Activated CD4-positive, alpha-beta T cell treated with anti-CD3 and anti-CD28 coated beads for 36 hours (primary cell): ENCODE measurements at regions not wholly inside any gene's neighbourhood (a gene's known extent, or its start where the extent isn't known, plus 50 kb on each side); places are given as distances from the start of the nearest gene placed in this dataset.
"Not testable (repeated sequence)": the region's sequence is repeated elsewhere in the genome, so short reads cannot be mapped to it uniquely, and the experiment has no call there.

Source experiments
- ATAC-seq: fragments of 200-7000 bp; cut with Tn5 transposase; one replicate; pipeline ENCODE4 v1.10.0; 2021; ENCODE audit warnings: mild to moderate bottlenecking, moderate library complexity
- CTCF ChIA-PET: fragments of 350-600 bp; sonication (Branson Sonifier 250); formaldehyde crosslinking; loops from one replicate; lab custom pipeline; 2021; ENCODE audit warnings: antibody characterized with exemption; lab: Charles Lee
- POLR2A ChIA-PET: fragments of 350-600 bp; sonication (Branson Sonifier 250); formaldehyde crosslinking; loops from one replicate; lab custom pipeline; 2021; ENCODE audit warnings: antibody characterized with exemption, inconsistent platforms; lab: Charles Lee
- DNase-seq: peaks from one replicate; pipeline ENCODE4 v3.0.0-alpha.2; 2020
- H3K27ac Mint-ChIP-seq: one replicate; pipeline ENCODE4 v1.8.0; 2021; ENCODE audit warnings: mixed read lengths
- H3K27me3 Mint-ChIP-seq: one replicate; pipeline ENCODE4 v1.8.0; 2021; ENCODE audit warnings: mixed read lengths
- H3K36me3 Mint-ChIP-seq: one replicate; pipeline ENCODE4 v1.8.0; 2021; ENCODE audit warnings: low read depth, mixed read lengths
- H3K4me1 Mint-ChIP-seq: one replicate; pipeline ENCODE4 v1.8.0; 2021; ENCODE audit warnings: mixed read lengths
- H3K4me3 Mint-ChIP-seq: one replicate; pipeline ENCODE4 v1.8.0; 2021; ENCODE audit warnings: mild to moderate bottlenecking, moderate library complexity, mixed read lengths
- H3K9me3 Mint-ChIP-seq: one replicate; pipeline ENCODE4 v1.8.0; 2021; ENCODE audit warnings: low read depth, mixed read lengths
- intact Hi-C, 2 experiments: fragments of 100-400 bp; cut with DNase I in 1 of 2; cut with micrococcal nuclease in 1 of 2; formaldehyde crosslinking; loops; one replicate each; pipeline versions ENCODE4 v1.14.2 to v1.15.1; 2022 to 2024; cut with DNase I, micrococcal nuclease

- no peak overlapping the region for H3K4me3 Mint-ChIP-seq
- no peaks in the 10 kb centered on the region for H3K4me1 Mint-ChIP-seq
- H3K9me3 Mint-ChIP-seq, result no peaks in the 10 kb centered on the region
- ATAC-seq (no peak), DNase-seq (no peak)
- ChIA-PET CTCF (no interaction called here), POLR2A (no interaction called here)
- H3K36me3 Mint-ChIP-seq, result no peaks in the 10 kb centered on the region
- peaks cover under 1% of the 10 kb centered on the region for H3K27me3 Mint-ChIP-seq
- intact Hi-C loops, result no loop called here
- H3K27ac Mint-ChIP-seq, result no peak overlapping the region
Measured at GRCh38 chr15:81812456-81812855, 233.4 kb downstream of the MEX3B start.

- CTCF ChIA-PET, result interaction anchor here (0.7 kb wide), 1 partner anchor 28 kb away, joined by 3 read pairs; no protein-coding TSS in a partner anchor
- no peaks in the 10 kb centered on the region for H3K9me3 Mint-ChIP-seq
- intact Hi-C loops, result no loop called here
- no peak overlapping the region for H3K27ac Mint-ChIP-seq
- H3K36me3 Mint-ChIP-seq, result no peaks in the 10 kb centered on the region
- POLR2A ChIA-PET, result no interaction called here
- H3K4me1 Mint-ChIP-seq, result no peaks in the 10 kb centered on the region
- no peak for DNase-seq
- no peaks in the 10 kb centered on the region for H3K27me3 Mint-ChIP-seq
- H3K4me3 Mint-ChIP-seq, result no peak overlapping the region
- ATAC-seq, result no peak
Measured at GRCh38 chr15:81811736-81812135, 234.1 kb downstream of the MEX3B start.

- CTCF ChIA-PET, result interaction anchor here (0.7 kb wide), 2 partner anchors 122 to 161 kb away, joined by 3 read pairs; no protein-coding TSS in a partner anchor
Measured at GRCh38 chr15:81809543-81809942, 236.3 kb downstream of the MEX3B start.

GRCh38 chr15:81807806-81808205 is 238.0 kb downstream of the MEX3B start:
- no peaks in the 10 kb centered on the region for H3K36me3 Mint-ChIP-seq
- ChIA-PET CTCF (no interaction called here), POLR2A (no interaction called here)
- no peaks in the 10 kb centered on the region for H3K27me3 Mint-ChIP-seq
- H3K4me1 Mint-ChIP-seq, result no peaks in the 10 kb centered on the region
- DNase-seq, result no peak
- H3K4me3 Mint-ChIP-seq, result no peak overlapping the region
- ATAC-seq, result no peak
- intact Hi-C loops, result no loop called here
- no peak overlapping the region for H3K27ac Mint-ChIP-seq
- no peaks in the 10 kb centered on the region for H3K9me3 Mint-ChIP-seq

More at GRCh38 chr15:81809543-81809942, 236.3 kb downstream of the MEX3B start:
- intact Hi-C loops, result no loop called here
- no peaks in the 10 kb centered on the region for H3K4me1 Mint-ChIP-seq
- H3K9me3 Mint-ChIP-seq, result no peaks in the 10 kb centered on the region
- POLR2A ChIA-PET, result no interaction called here
- no peaks in the 10 kb centered on the region for H3K27me3 Mint-ChIP-seq
- DNase-seq, result peak; percentile 48
- peak; percentile 61 for ATAC-seq
- no peak overlapping the region for H3K4me3 Mint-ChIP-seq
- no peak overlapping the region for H3K27ac Mint-ChIP-seq
- H3K36me3 Mint-ChIP-seq, result no peaks in the 10 kb centered on the region

- no peaks in the 10 kb centered on the region for H3K9me3 Mint-ChIP-seq
- DNase-seq (no peak), ATAC-seq (no peak)
- ChIA-PET CTCF (no interaction called here), POLR2A (no interaction called here)
- no peaks in the 10 kb centered on the region for H3K36me3 Mint-ChIP-seq
- no peaks in the 10 kb centered on the region for H3K4me1 Mint-ChIP-seq
- intact Hi-C loops, result no loop called here
- H3K4me3 Mint-ChIP-seq, result no peak overlapping the region
- no peaks in the 10 kb centered on the region for H3K27me3 Mint-ChIP-seq
- H3K27ac Mint-ChIP-seq, result no peak overlapping the region
Measured at GRCh38 chr15:81807186-81807585, 238.6 kb downstream of the MEX3B start.

- Mint-ChIP-seq H3K9me3 (no peaks in the 10 kb centered on the region), H3K4me1 (no peaks in the 10 kb centered on the region), H3K4me3 (no peak overlapping the region), H3K27me3 (no peaks in the 10 kb centered on the region), H3K36me3 (no peaks in the 10 kb centered on the region), H3K27ac (no peak overlapping the region)
- ATAC-seq (no peak), DNase-seq (no peak)
- CTCF ChIA-PET, result no interaction called here
- POLR2A ChIA-PET, result no interaction called here
- intact Hi-C loops, result no loop called here
Measured at GRCh38 chr15:81795899-81796298, 249.9 kb downstream of the MEX3B start.

GRCh38 chr15:81792646-81793045 is 253.2 kb downstream of the MEX3B start:
- no peak for DNase-seq
- intact Hi-C loops, result no loop called here
- POLR2A ChIA-PET, result no interaction called here
- H3K4me1 Mint-ChIP-seq, result no peaks in the 10 kb centered on the region
- H3K4me3 Mint-ChIP-seq, result no peak overlapping the region
- no peak for ATAC-seq
- no peaks in the 10 kb centered on the region for H3K9me3 Mint-ChIP-seq
- peaks cover 6% of the 10 kb centered on the region for H3K27me3 Mint-ChIP-seq
- CTCF ChIA-PET, result no interaction called here
- no peaks in the 10 kb centered on the region for H3K36me3 Mint-ChIP-seq
- H3K27ac Mint-ChIP-seq, result no peak overlapping the region

- H3K4me3 Mint-ChIP-seq, H3K36me3 Mint-ChIP-seq, CTCF ChIA-PET, H3K9me3 Mint-ChIP-seq, DNase-seq, POLR2A ChIA-PET, H3K27ac Mint-ChIP-seq, H3K27me3 Mint-ChIP-seq, H3K4me1 Mint-ChIP-seq, ATAC-seq, intact Hi-C loops: not testable (repeated sequence)
Measured at GRCh38 chr15:81791322-81791721, 254.5 kb downstream of the MEX3B start.

- Mint-ChIP-seq H3K27ac (no peak overlapping the region), H3K4me3 (no peak overlapping the region), H3K4me1 (no peaks in the 10 kb centered on the region), H3K36me3 (no peaks in the 10 kb centered on the region), H3K9me3 (no peaks in the 10 kb centered on the region), H3K27me3 (peaks cover 8% of the 10 kb centered on the region)
- no peak for ATAC-seq
- intact Hi-C loops, result no loop called here
- POLR2A ChIA-PET, result no interaction called here
- no peak for DNase-seq
- CTCF ChIA-PET, result interaction anchor here (0.5 kb wide), 1 partner anchor 191 kb away, joined by 3 read pairs; no protein-coding TSS in a partner anchor
Measured at GRCh38 chr15:81789403-81789802, 256.4 kb downstream of the MEX3B start.

- Mint-ChIP-seq H3K4me3 (no peak overlapping the region), H3K27me3 (peaks cover 9% of the 10 kb centered on the region), H3K27ac (no peak overlapping the region), H3K36me3 (no peaks in the 10 kb centered on the region), H3K4me1 (no peaks in the 10 kb centered on the region), H3K9me3 (no peaks in the 10 kb centered on the region)
- intact Hi-C loops, result no loop called here
- POLR2A ChIA-PET, result no interaction called here
- DNase-seq, result no peak
- CTCF ChIA-PET, result no interaction called here
- no peak for ATAC-seq
Measured at GRCh38 chr15:81786776-81787175, 259.0 kb downstream of the MEX3B start.

- Mint-ChIP-seq H3K36me3 (no peaks in the 10 kb centered on the region), H3K4me3 (no peak overlapping the region), H3K27ac (no peak overlapping the region), H3K9me3 (no peaks in the 10 kb centered on the region), H3K4me1 (no peaks in the 10 kb centered on the region), H3K27me3 (peaks cover 11% of the 10 kb centered on the region)
- intact Hi-C loops, result no loop called here
- no peak for DNase-seq
- POLR2A ChIA-PET, result no interaction called here
- CTCF ChIA-PET, result interaction anchor here (0.7 kb wide), 1 partner anchor 47 kb away, joined by 3 read pairs; no protein-coding TSS in a partner anchor
- no peak for ATAC-seq
Measured at GRCh38 chr15:81785679-81786078, 260.1 kb downstream of the MEX3B start.

GRCh38 chr15:81785181-81785580 is 260.6 kb downstream of the MEX3B start:
- Mint-ChIP-seq H3K4me1 (no peaks in the 10 kb centered on the region), H3K27me3 (peaks cover 11% of the 10 kb centered on the region), H3K27ac (no peak overlapping the region), H3K36me3 (no peaks in the 10 kb centered on the region), H3K4me3 (no peak overlapping the region), H3K9me3 (no peaks in the 10 kb centered on the region)
- no peak for DNase-seq
- ATAC-seq, result no peak
- POLR2A ChIA-PET, result no interaction called here
- CTCF ChIA-PET, result interaction anchor here (0.7 kb wide), 1 partner anchor 46 kb away, joined by 3 read pairs; no protein-coding TSS in a partner anchor
- intact Hi-C loops, result no loop called here
